ENCODE measurements at regions not wholly inside any gene's neighbourhood (a gene's known extent, or its start where the extent isn't known, plus 50 kb on each side); places are given as distances from the start of the nearest gene placed in this dataset.

- H3K36me3 Mint-ChIP-seq (ENCODE audit: low read depth, unreplicated experiment), result no peaks in the 10 kb centered on the region
Observed at GRCh38 chr10:113340282-113340681, 212.6 kb upstream of the HABP2 start.

GRCh38 chr10:113341138-113341537, 211.7 kb upstream of the HABP2 start:
- no peak overlapping the region for H3K27ac Mint-ChIP-seq (ENCODE audit: unreplicated experiment)
- no peak for DNase-seq (ENCODE audit: low spot score)
- H3K36me3 Mint-ChIP-seq (ENCODE audit: low read depth, unreplicated experiment), result no peaks in the 10 kb centered on the region
- H3K4me1 Mint-ChIP-seq (ENCODE audit: unreplicated experiment), result no peaks in the 10 kb centered on the region
- peaks cover 2% of the 10 kb centered on the region for H3K27me3 Mint-ChIP-seq (ENCODE audit: unreplicated experiment)
- no peak for TF ChIP-seq CTCF (IDR thresholded peaks at IDR 0.05; ENCODE audit: unreplicated experiment)
- no peaks in the 10 kb centered on the region for H3K9me3 Mint-ChIP-seq (ENCODE audit: unreplicated experiment)
- H3K4me3 Mint-ChIP-seq (ENCODE audit: unreplicated experiment), result no peak overlapping the region

More at GRCh38 chr10:113340282-113340681, 212.6 kb upstream of the HABP2 start:
- no peak overlapping the region for H3K4me3 Mint-ChIP-seq (ENCODE audit: unreplicated experiment)
- peaks cover 2% of the 10 kb centered on the region for H3K27me3 Mint-ChIP-seq (ENCODE audit: unreplicated experiment)
- no peaks in the 10 kb centered on the region for H3K4me1 Mint-ChIP-seq (ENCODE audit: unreplicated experiment)
- H3K27ac Mint-ChIP-seq (ENCODE audit: unreplicated experiment), result no peak overlapping the region
- no peak for TF ChIP-seq CTCF (IDR thresholded peaks at IDR 0.05; ENCODE audit: unreplicated experiment)
- H3K9me3 Mint-ChIP-seq (ENCODE audit: unreplicated experiment), result no peaks in the 10 kb centered on the region
- no peak for DNase-seq (ENCODE audit: low spot score)

GRCh38 chr10:113345826-113346624, 206.8 kb upstream of the HABP2 start:
- TF ChIP-seq CTCF (IDR thresholded peaks at IDR 0.05; ENCODE audit: unreplicated experiment), result no peak
- Mint-ChIP-seq H3K36me3 (ENCODE audit: low read depth, unreplicated experiment) (no peaks in the 10 kb centered on the region), H3K4me1 (ENCODE audit: unreplicated experiment) (no peaks in the 10 kb centered on the region), H3K27ac (ENCODE audit: unreplicated experiment) (no peak overlapping the region), H3K4me3 (ENCODE audit: unreplicated experiment) (no peak overlapping the region), H3K27me3 (ENCODE audit: unreplicated experiment) (no peaks in the 10 kb centered on the region), H3K9me3 (ENCODE audit: unreplicated experiment) (no peaks in the 10 kb centered on the region)
- no peak for DNase-seq (ENCODE audit: low spot score)

- H3K36me3 Mint-ChIP-seq (ENCODE audit: low read depth, unreplicated experiment), result no peaks in the 10 kb centered on the region
- H3K4me1 Mint-ChIP-seq (ENCODE audit: unreplicated experiment), result no peaks in the 10 kb centered on the region
- H3K27me3 Mint-ChIP-seq (ENCODE audit: unreplicated experiment), result no peaks in the 10 kb centered on the region
- DNase-seq (ENCODE audit: low spot score), result no peak
- H3K27ac Mint-ChIP-seq (ENCODE audit: unreplicated experiment), result no peak overlapping the region
- TF ChIP-seq CTCF (IDR thresholded peaks at IDR 0.05; ENCODE audit: unreplicated experiment), result no peak
- H3K9me3 Mint-ChIP-seq (ENCODE audit: unreplicated experiment), result no peaks in the 10 kb centered on the region
- no peak overlapping the region for H3K4me3 Mint-ChIP-seq (ENCODE audit: unreplicated experiment)
Observed at GRCh38 chr10:113347508-113347907, 205.3 kb upstream of the HABP2 start.

- H3K36me3 Mint-ChIP-seq (ENCODE audit: low read depth, unreplicated experiment), result no peaks in the 10 kb centered on the region
- H3K4me1 Mint-ChIP-seq (ENCODE audit: unreplicated experiment), result no peaks in the 10 kb centered on the region
- H3K9me3 Mint-ChIP-seq (ENCODE audit: unreplicated experiment), result no peaks in the 10 kb centered on the region
- TF ChIP-seq CTCF (IDR thresholded peaks at IDR 0.05; ENCODE audit: unreplicated experiment), result no peak
- H3K27ac Mint-ChIP-seq (ENCODE audit: unreplicated experiment), result no peak overlapping the region
- H3K27me3 Mint-ChIP-seq (ENCODE audit: unreplicated experiment), result no peaks in the 10 kb centered on the region
- no peak overlapping the region for H3K4me3 Mint-ChIP-seq (ENCODE audit: unreplicated experiment)
- DNase-seq (ENCODE audit: low spot score), result no peak
Observed at GRCh38 chr10:113348694-113349093, 204.2 kb upstream of the HABP2 start.
